GM12801 (cell line): ENCODE measurements at regions not wholly inside any gene's neighbourhood (a gene's known extent, or its start where the extent isn't known, plus 50 kb on each side); places are given as distances from the start of the nearest gene placed in this dataset.

Source experiments
- TF ChIP-seq, protein P1 (sequence below): IDR thresholded peaks from one replicate; pipeline ENCODE4 v1.5.1; 2011; ENCODE audit warnings: control low read depth; ENCODE audit not compliant: insufficient read length; ENCODE audit errors: extremely low read depth

- TF ChIP-seq, protein P1, sequence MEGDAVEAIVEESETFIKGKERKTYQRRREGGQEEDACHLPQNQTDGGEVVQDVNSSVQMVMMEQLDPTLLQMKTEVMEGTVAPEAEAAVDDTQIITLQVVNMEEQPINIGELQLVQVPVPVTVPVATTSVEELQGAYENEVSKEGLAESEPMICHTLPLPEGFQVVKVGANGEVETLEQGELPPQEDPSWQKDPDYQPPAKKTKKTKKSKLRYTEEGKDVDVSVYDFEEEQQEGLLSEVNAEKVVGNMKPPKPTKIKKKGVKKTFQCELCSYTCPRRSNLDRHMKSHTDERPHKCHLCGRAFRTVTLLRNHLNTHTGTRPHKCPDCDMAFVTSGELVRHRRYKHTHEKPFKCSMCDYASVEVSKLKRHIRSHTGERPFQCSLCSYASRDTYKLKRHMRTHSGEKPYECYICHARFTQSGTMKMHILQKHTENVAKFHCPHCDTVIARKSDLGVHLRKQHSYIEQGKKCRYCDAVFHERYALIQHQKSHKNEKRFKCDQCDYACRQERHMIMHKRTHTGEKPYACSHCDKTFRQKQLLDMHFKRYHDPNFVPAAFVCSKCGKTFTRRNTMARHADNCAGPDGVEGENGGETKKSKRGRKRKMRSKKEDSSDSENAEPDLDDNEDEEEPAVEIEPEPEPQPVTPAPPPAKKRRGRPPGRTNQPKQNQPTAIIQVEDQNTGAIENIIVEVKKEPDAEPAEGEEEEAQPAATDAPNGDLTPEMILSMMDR = no peak
These were observed 163.7 kb upstream of the NDUFV2 start for GRCh38 chr18:8938817-8939216.

DNA sequence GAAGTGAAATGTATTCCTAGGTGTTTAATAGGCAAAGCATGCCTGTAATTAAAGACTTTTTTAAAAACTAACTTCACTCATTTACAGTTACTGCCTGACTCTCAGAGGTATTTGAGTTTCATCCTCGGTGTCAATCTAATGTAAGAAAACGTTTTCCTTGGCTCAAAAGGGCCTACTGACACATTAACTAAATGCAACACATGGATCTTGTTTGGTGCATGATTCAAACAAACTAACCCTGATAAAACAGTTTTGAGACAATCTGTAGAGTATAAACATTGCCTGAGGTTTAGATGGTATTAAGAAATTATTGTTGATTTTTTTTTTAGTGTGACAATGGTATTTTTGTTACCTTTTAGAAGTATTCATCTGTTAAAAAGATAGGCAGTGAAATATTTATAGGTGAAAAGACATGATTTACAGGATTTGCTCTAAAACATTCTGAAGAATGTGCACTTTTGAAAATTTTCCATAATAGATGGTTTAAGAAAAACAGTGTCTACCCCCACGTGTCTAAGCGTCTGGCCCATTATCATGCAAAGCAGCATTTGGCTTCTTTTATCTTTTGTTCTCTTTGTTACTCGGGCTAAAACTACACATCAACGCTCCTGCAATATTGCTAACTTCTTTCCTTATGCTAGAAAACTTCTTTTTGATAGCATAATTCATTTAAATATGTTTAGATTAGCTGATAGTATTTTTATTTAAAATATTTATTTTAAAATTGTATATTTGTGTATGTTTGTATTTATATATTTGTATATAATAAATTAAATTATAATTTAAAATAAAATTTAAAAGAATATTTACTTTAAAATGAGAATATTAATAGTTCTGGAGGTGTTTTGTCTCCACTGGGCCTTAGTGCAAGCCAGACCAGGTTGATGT lies 160.2 kb upstream of the NDUFV2 start:
- TF ChIP-seq, protein P1 = no peak

GRCh38 chr18:8942909-8943545 lies 159.5 kb upstream of the NDUFV2 start:
- TF ChIP-seq, protein P1 = no peak

GRCh38 chr18:8943900-8944870 lies 158.3 kb upstream of the NDUFV2 start:
- TF ChIP-seq, protein P1 = no peak

DNA sequence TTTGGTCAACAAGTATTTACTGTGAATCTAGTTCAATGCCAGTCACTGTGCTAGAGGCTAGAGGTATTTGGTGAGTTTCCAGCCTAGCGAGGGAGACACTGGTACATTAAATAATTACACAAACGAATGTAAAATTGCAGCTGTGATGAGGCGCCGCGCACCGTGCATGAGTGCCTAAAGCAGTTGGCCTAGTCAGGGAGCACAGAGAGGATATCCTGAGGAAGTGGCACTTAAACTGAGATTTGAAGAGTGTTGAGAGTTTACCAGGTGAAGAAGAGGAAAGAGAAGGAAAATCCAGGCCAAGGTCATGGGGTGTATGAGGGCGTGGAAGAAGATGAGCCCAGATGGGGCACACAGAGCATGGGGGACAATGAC lies 157.6 kb upstream of the NDUFV2 start:
- TF ChIP-seq, protein P1 = no peak

- TF ChIP-seq, protein P1 = no peak
These were observed 157.0 kb upstream of the NDUFV2 start for GRCh38 chr18:8945514-8945913.
